ENCODE measurements at regions not wholly inside any gene's neighbourhood (a gene's known extent, or its start where the extent isn't known, plus 50 kb on each side); places are given as distances from the start of the nearest gene placed in this dataset.

GRCh38 chr4:43341741-43342140 is 449.2 kb downstream of the GRXCR1 start:
- intact Hi-C loops (cut with micrococcal nuclease) = no loop called here
- no peak for DNase-seq
- no peaks in the 10 kb centered on the region for H3K36me3 ChIP-seq
- no peak for TF ChIP-seq CTCF (IDR thresholded peaks at IDR 0.05; ENCODE audit: borderline replicate concordance)
- no peaks in the 10 kb centered on the region for H3K4me1 ChIP-seq
- H3K4me3 ChIP-seq = no peak overlapping the region
- H3K9me3 ChIP-seq (replicated peaks) = peaks cover 8% of the 10 kb centered on the region
- no peaks in the 10 kb centered on the region for H3K27me3 ChIP-seq (ENCODE audit: low read depth)
- no peak overlapping the region for H3K27ac ChIP-seq (replicated peaks)

- Histone ChIP-seq H3K9me3 (replicated peaks) (peaks cover 8% of the 10 kb centered on the region), H3K36me3 (no peaks in the 10 kb centered on the region), H3K27me3 (ENCODE audit: low read depth) (no peaks in the 10 kb centered on the region), H3K4me1 (no peaks in the 10 kb centered on the region), H3K4me3 (no peak overlapping the region), H3K27ac (replicated peaks) (no peak overlapping the region)
- intact Hi-C loops (cut with micrococcal nuclease) = no loop called here
- no peak for DNase-seq
- TF ChIP-seq CTCF (IDR thresholded peaks at IDR 0.05; ENCODE audit: borderline replicate concordance) = no peak
These were observed 450.8 kb downstream of the GRXCR1 start for GRCh38 chr4:43343298-43343697.

GRCh38 chr4:43345323-43345925 is 452.9 kb downstream of the GRXCR1 start:
- Histone ChIP-seq H3K4me3 (no peak overlapping the region), H3K36me3 (no peaks in the 10 kb centered on the region), H3K27me3 (ENCODE audit: low read depth) (no peaks in the 10 kb centered on the region), H3K4me1 (no peaks in the 10 kb centered on the region), H3K27ac (replicated peaks) (no peak overlapping the region), H3K9me3 (replicated peaks) (peaks cover 8% of the 10 kb centered on the region)
- no peak for TF ChIP-seq CTCF (IDR thresholded peaks at IDR 0.05; ENCODE audit: borderline replicate concordance)
- intact Hi-C loops (cut with micrococcal nuclease) = no loop called here
- DNase-seq = no peak

- no peak for TF ChIP-seq CTCF (IDR thresholded peaks at IDR 0.05; ENCODE audit: borderline replicate concordance)
- Histone ChIP-seq H3K4me1 (no peaks in the 10 kb centered on the region), H3K4me3 (no peak overlapping the region), H3K27me3 (ENCODE audit: low read depth) (no peaks in the 10 kb centered on the region), H3K27ac (replicated peaks) (no peak overlapping the region), H3K9me3 (replicated peaks) (peaks cover 4% of the 10 kb centered on the region), H3K36me3 (no peaks in the 10 kb centered on the region)
- DNase-seq = no peak
- intact Hi-C loops (cut with micrococcal nuclease) = no loop called here
These were observed 456.1 kb downstream of the GRXCR1 start for GRCh38 chr4:43348591-43348990.

- Histone ChIP-seq H3K4me3 (no peak overlapping the region), H3K4me1 (no peaks in the 10 kb centered on the region), H3K9me3 (replicated peaks) (no peaks in the 10 kb centered on the region), H3K27ac (replicated peaks) (no peak overlapping the region), H3K27me3 (ENCODE audit: low read depth) (no peaks in the 10 kb centered on the region), H3K36me3 (no peaks in the 10 kb centered on the region)
- DNase-seq = no peak
- intact Hi-C loops (cut with micrococcal nuclease) = no loop called here
- TF ChIP-seq CTCF (IDR thresholded peaks at IDR 0.05; ENCODE audit: borderline replicate concordance) = no peak
These were observed 459.7 kb downstream of the GRXCR1 start for GRCh38 chr4:43351970-43352806.

Measured in left ventricle myocardium inferior (tissue), 1 donor.